Heart left ventricle (tissue), 13 donors: ENCODE measurements at regions not wholly inside any gene's neighbourhood (a gene's known extent, or its start where the extent isn't known, plus 50 kb on each side); places are given as distances from the start of the nearest gene placed in this dataset.

Experiments
- POLR2A ChIP-seq, 2 donors: fragments of 450-650 bp; IDR thresholded peaks; one replicate each; pipeline ENCODE4 v1.6.1; 2017; ENCODE audit warnings: antibody characterized with exemption in 2 of 2, mild to moderate bottlenecking in 2 of 2, moderate library complexity in 2 of 2
- TF ChIP-seq, protein P1 (sequence below), 12 donors: fragments of 200-600 bp; sonication (generic) in 4 of 12; IDR thresholded peaks; one replicate each; pipeline versions ENCODE4 v1.5.0 to v1.8.0; 2018 to 2022; ENCODE audit warnings: antibody characterized with exemption in 12 of 12, mild to moderate bottlenecking in 5 of 12
- donor health status: ischemic (EF 13 %, LVEDD 7.1; RV severe dilation, severe dysfunction).
- donor health status: DM: no; HTN: yes; CAD: no.
- donor health status: DM: no; HTN: no; CAD: no.
- donor health status: ischemic (EF 25% LVEDD 6.9; RV normal size, moderate dysfunction).
- donor health status: ischemic (EF 25% LVEDD 5.7; RV mildly dilated, moderate dysfunction).
- donor health status: ischemic (EF 35%, LVEDD 5.7; RV mildly dilated, moderate dysfunction).
- donor health status: nonischemic (EF 11% LVEDD 7.7; RV severe dilation, severe dysfunction).
- donor health status: DM: yes; HTN: yes; CAD: no.
- donor health status: PGD.
- donor health status: ischemic (EF 29% LVEDD 5.4; RV normal size, mild dysfunction).
- donor health status: nonischemic (EF 23%, LVEDD 6.1; RV moderate dilation, normal function).

DNA sequence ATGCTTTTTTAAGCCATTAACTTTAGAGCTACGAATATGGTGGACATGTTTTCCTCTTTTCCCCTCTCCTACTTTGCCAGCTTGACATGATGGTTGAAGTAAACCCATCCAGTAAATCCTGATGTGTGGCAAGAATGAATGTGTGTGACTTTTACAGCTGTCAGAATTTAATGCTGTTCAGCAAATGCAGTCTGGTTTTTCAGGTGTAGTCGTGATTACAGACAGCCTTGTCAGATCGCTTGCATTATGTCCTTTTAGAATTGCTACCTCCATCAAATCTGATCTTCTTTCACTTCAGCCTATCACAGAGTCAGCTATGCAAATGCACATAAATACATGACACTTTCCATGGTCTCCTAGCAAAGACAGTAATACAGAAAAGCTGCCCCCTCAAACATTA is 278.5 kb downstream of the FBXO15 start:
- no peak for TF ChIP-seq POLR2A (IDR thresholded peaks at IDR 0.05)
- TF ChIP-seq, protein P1, sequence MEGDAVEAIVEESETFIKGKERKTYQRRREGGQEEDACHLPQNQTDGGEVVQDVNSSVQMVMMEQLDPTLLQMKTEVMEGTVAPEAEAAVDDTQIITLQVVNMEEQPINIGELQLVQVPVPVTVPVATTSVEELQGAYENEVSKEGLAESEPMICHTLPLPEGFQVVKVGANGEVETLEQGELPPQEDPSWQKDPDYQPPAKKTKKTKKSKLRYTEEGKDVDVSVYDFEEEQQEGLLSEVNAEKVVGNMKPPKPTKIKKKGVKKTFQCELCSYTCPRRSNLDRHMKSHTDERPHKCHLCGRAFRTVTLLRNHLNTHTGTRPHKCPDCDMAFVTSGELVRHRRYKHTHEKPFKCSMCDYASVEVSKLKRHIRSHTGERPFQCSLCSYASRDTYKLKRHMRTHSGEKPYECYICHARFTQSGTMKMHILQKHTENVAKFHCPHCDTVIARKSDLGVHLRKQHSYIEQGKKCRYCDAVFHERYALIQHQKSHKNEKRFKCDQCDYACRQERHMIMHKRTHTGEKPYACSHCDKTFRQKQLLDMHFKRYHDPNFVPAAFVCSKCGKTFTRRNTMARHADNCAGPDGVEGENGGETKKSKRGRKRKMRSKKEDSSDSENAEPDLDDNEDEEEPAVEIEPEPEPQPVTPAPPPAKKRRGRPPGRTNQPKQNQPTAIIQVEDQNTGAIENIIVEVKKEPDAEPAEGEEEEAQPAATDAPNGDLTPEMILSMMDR (IDR thresholded peaks at IDR 0.05), result no peak
